Panc1 (cell line): ENCODE measurements at regions not wholly inside any gene's neighbourhood (a gene's known extent, or its start where the extent isn't known, plus 50 kb on each side); places are given as distances from the start of the nearest gene placed in this dataset.

Source experiments
- ATAC-seq: fragments of 200-7000 bp; cut with Tn5 transposase; 2 replicates; pipeline ENCODE4 v1.9.1; 2020; ENCODE audit warnings: mild to moderate bottlenecking, moderate library complexity
- BruUV-seq: library from RNA; stranded (reverse); fragments of 400-500 nt; replicated peaks from 2 replicates; lab custom pipeline; 2021; lab: Mats Ljungman, UMichigan
- CTCF ChIA-PET: fragments of 300-600 bp; sonication (Branson Sonifier 250); formaldehyde crosslinking; loops from one replicate; lab custom pipeline; 2022; ENCODE audit warnings: antibody characterized with exemption; lab: Charles Lee
- POLR2A ChIA-PET: fragments of 300-600 bp; sonication (Branson Sonifier 250); formaldehyde crosslinking; loops from one replicate; lab custom pipeline; 2022; ENCODE audit warnings: antibody characterized with exemption; lab: Charles Lee
- DNase-seq: peaks from one replicate; pipeline ENCODE4 v3.0.0-alpha.2; 2010; ENCODE audit warnings: low read depth, low spot score
- H3K27ac ChIP-seq: 2 replicates; pipeline ENCODE4 v1.5.1; 2011; ENCODE audit warnings: mild to moderate bottlenecking, low read length, inconsistent platforms
- H3K27me3 ChIP-seq: fragments of 200-500 bp; sonication (Bioruptor generic); 2 replicates; pipeline ENCODE4 v1.6.0; 2014; ENCODE audit warnings: low read length, inconsistent platforms; ENCODE audit not compliant: control insufficient read depth, insufficient read depth
- H3K36me3 ChIP-seq: fragments of 200-500 bp; sonication (Bioruptor generic); 2 replicates; pipeline ENCODE4 v1.5.1; 2014; ENCODE audit warnings: inconsistent platforms, mild to moderate bottlenecking, low read length, moderate library complexity; ENCODE audit not compliant: control insufficient read depth, insufficient read depth
- H3K4me1 ChIP-seq: 2 replicates; pipeline ENCODE4 v1.5.1; 2011; ENCODE audit warnings: inconsistent platforms, mild to moderate bottlenecking, low read length, moderate library complexity; ENCODE audit not compliant: control insufficient read depth, insufficient read depth
- H3K4me3 ChIP-seq, 2 experiments: 2 replicates each; pipeline ENCODE4 v1.5.1; 2011 to 2012; ENCODE audit warnings: low read depth in 2 of 2, low read length in 2 of 2, mild to moderate bottlenecking in 2 of 2, inconsistent platforms in 1 of 2, moderate library complexity in 1 of 2
- H3K9me3 ChIP-seq: fragments of 200-500 bp; sonication (Bioruptor generic); 2 replicates; pipeline ENCODE4 v1.5.1; 2014; ENCODE audit warnings: low read depth, mild to moderate bottlenecking, inconsistent platforms, low read length, moderate library complexity; ENCODE audit not compliant: control insufficient read depth, insufficient read depth
- CTCF ChIP-seq: fragments of 450-650 bp; IDR thresholded peaks from 2 replicates; pipeline ENCODE4 v1.5.1; 2017; ENCODE audit warnings: mild to moderate bottlenecking
- POLR2AphosphoS5 ChIP-seq: IDR thresholded peaks from 2 replicates; pipeline ENCODE4 v1.6.1; 2012; ENCODE audit warnings: mild to moderate bottlenecking, low read depth, low read length, moderate library complexity
- REST ChIP-seq, 2 experiments: IDR thresholded peaks; 2 replicates each; pipeline ENCODE4 v1.6.1; 2011 to 2012; ENCODE audit warnings: low read depth in 2 of 2, control low read depth in 1 of 2, low read length in 1 of 2, mild to moderate bottlenecking in 1 of 2, moderate library complexity in 1 of 2; ENCODE audit not compliant: insufficient read depth in 1 of 2
- SIN3A ChIP-seq: IDR thresholded peaks from 2 replicates; pipeline ENCODE4 v1.6.1; 2012; ENCODE audit warnings: low read depth, mild to moderate bottlenecking, low read length, moderate library complexity, borderline replicate concordance; ENCODE audit not compliant: insufficient read depth
- TCF7L2 ChIP-seq: IDR thresholded peaks from 2 replicates; pipeline ENCODE4 v1.6.1; 2011; ENCODE audit warnings: mild to moderate bottlenecking, low read depth, low read length, inconsistent platforms
- in situ Hi-C: cut with HindIII; loops from 2 replicates; pipeline ENCODE4 v1.10.0; 2016; ENCODE audit warnings: low sequenced_read_pairs, low pct_unique_long_range_greater_than_20kb
- intact Hi-C: fragments of 100-400 bp; cut with micrococcal nuclease; formaldehyde crosslinking; loops from one replicate; pipeline ENCODE4 v1.10.0; 2022; ENCODE audit not compliant: unreplicated experiment

- intact Hi-C loops = no loop called here
- in situ Hi-C loops = no loop called here
- TF ChIP-seq POLR2AphosphoS5 (no peak), REST (IDR thresholded peaks at IDR 0.05; ENCODE audit: insufficient read depth in 1 of 2, low read depth in 2 of 2, low read length in 1 of 2) (no peak), SIN3A (no peak), CTCF (no peak), TCF7L2 (no peak)
- Histone ChIP-seq H3K27me3 (peaks cover 2% of the 10 kb centered on the region; the same call in 1 of the 2 replicates), H3K36me3 (no peaks in the 10 kb centered on the region), H3K4me3 (no peak overlapping the region), H3K27ac (no peak overlapping the region), H3K9me3 (no peaks in the 10 kb centered on the region), H3K4me1 (no peaks in the 10 kb centered on the region)
- no peak for ATAC-seq
- no TSS peak for BruUV-seq
- POLR2A ChIA-PET = no interaction called here
- CTCF ChIA-PET = no interaction called here
- DNase-seq = no peak
These were observed 185.5 kb downstream of the SCP2D1 start for GRCh38 chr20:18999086-18999485.

DNA sequence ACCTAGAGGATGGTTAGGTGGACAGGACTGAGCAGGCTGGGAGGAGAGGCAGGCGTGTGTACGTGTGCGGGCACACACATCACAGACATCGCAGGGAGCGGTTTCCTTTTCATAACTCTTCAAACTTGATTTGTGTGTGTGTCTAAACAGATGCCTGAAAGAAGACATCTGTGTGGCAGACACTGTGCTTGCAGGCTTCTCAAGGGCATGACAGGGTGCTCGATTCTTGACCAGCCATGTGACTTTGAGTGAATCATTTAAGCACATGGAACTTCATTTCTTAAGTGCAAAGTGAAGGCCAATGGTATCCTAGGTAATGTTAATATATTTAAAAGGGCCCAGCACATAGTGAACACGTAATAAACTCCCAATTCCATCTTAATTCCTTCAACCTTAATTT, 186.5 kb downstream of the SCP2D1 start:
- in situ Hi-C loops = no loop called here
- Histone ChIP-seq H3K9me3 (no peaks in the 10 kb centered on the region), H3K27ac (no peak overlapping the region), H3K36me3 (no peaks in the 10 kb centered on the region), H3K4me3 (no peak overlapping the region), H3K27me3 (peaks cover 2% of the 10 kb centered on the region; the same call in 1 of the 2 replicates), H3K4me1 (no peaks in the 10 kb centered on the region)
- no peak for ATAC-seq
- intact Hi-C loops = no loop called here
- no peak for DNase-seq
- ChIA-PET CTCF (interaction anchor here (0.6 kb wide), 1 partner anchor 262 kb away, joined by 8 read pairs; no protein-coding TSS in a partner anchor), POLR2A (no interaction called here)
- no peak for TF ChIP-seq CTCF
- TF ChIP-seq SIN3A = no peak
- TF ChIP-seq POLR2AphosphoS5 = no peak
- no peak for TF ChIP-seq REST (IDR thresholded peaks at IDR 0.05; ENCODE audit: insufficient read depth in 1 of 2, low read depth in 2 of 2, low read length in 1 of 2)
- no peak for TF ChIP-seq TCF7L2
- BruUV-seq = no TSS peak
